T-helper 1 cell treated with Interleukin-12 subunit alpha and Interleukin-12 subunit beta and Interleukin-4 antibody, amounts not matched to agents 30 μg/mL and 1 μg/mL, for 36 hours (primary cell): ENCODE measurements at regions not wholly inside any gene's neighbourhood (a gene's known extent, or its start where the extent isn't known, plus 50 kb on each side); places are given as distances from the start of the nearest gene placed in this dataset.

Experiments used
- H3K27ac Mint-ChIP-seq: one replicate; pipeline ENCODE4 v1.8.0; 2021; ENCODE audit warnings: mild to moderate bottlenecking, mixed read lengths
- H3K27me3 Mint-ChIP-seq: one replicate; pipeline ENCODE4 v1.8.0; 2021; ENCODE audit warnings: low read depth, mixed read lengths
- H3K36me3 Mint-ChIP-seq: one replicate; pipeline ENCODE4 v1.8.0; 2021; ENCODE audit warnings: low read depth, mixed read lengths
- H3K4me1 Mint-ChIP-seq: one replicate; pipeline ENCODE4 v1.8.0; 2021; ENCODE audit warnings: low read depth, mixed read lengths
- H3K4me3 Mint-ChIP-seq: one replicate; pipeline ENCODE4 v1.8.0; 2021; ENCODE audit warnings: mild to moderate bottlenecking, moderate library complexity, mixed read lengths
- H3K9me3 Mint-ChIP-seq: one replicate; pipeline ENCODE4 v1.8.0; 2021; ENCODE audit warnings: mixed read lengths

DNA sequence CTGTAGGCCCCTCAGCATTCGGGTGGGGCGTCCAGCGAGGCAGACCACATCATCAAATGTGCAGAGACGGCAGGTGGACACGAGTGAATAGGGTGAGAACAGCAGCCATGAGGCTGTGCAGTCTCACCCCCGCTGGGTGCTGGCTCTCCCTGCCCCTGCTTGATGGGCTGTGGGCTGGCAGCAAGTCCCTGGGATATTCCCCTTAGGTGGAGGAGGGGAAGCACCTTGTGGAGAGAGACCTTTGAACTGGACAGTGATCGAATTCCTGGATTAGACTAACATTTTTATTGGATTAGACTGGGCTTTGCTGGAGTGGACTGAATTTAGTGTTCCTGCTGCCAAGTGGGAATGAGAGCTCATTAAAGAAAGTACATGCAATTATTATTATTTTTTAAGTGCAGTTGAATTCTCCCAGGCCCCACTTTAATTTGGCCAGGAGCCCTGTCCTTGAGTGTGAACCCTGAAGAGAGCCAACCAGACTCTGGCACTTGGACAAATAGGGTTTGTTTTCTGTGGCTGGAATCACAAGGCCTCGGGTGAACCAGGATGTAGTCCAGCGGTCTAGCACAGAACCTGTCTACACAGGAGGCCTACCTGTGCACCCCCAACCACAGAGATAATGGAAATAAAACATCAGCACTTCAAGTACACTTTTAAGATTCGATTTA lies 193.1 kb downstream of the ABHD5 start:
- Mint-ChIP-seq H3K4me3 (no peak overlapping the region), H3K27me3 (peaks cover 12% of the 10 kb centered on the region), H3K4me1 (no peaks in the 10 kb centered on the region), H3K9me3 (no peaks in the 10 kb centered on the region), H3K36me3 (no peaks in the 10 kb centered on the region), H3K27ac (no peak overlapping the region)

DNA sequence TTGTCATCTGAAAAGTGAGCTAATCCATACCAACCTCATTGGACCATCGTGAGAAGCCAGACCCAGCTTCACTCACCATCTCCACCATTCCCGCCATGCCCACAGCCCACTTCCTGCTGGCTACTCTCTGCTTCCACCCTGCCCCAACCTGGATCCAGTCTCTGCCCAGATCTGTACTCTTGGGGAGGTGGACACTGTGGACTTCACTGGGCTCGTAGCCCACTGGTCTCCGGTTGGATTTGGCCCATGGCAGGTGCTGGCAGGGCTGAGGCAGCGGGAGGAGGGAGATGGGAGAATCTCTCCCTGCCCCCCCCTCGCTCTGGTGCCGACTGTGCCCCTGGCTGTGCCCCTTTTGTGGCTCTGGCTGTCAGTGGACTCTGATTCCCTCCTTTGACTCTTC lies 193.8 kb downstream of the ABHD5 start:
- H3K27me3 Mint-ChIP-seq = peaks cover 6% of the 10 kb centered on the region
- no peaks in the 10 kb centered on the region for H3K4me1 Mint-ChIP-seq
- no peaks in the 10 kb centered on the region for H3K9me3 Mint-ChIP-seq
- no peak overlapping the region for H3K4me3 Mint-ChIP-seq
- H3K27ac Mint-ChIP-seq = no peak overlapping the region
- H3K36me3 Mint-ChIP-seq = no peaks in the 10 kb centered on the region

- H3K4me3 Mint-ChIP-seq = no peak overlapping the region
- no peaks in the 10 kb centered on the region for H3K36me3 Mint-ChIP-seq
- H3K27me3 Mint-ChIP-seq = peaks cover 11% of the 10 kb centered on the region
- H3K4me1 Mint-ChIP-seq = no peaks in the 10 kb centered on the region
- no peak overlapping the region for H3K27ac Mint-ChIP-seq
- H3K9me3 Mint-ChIP-seq = no peaks in the 10 kb centered on the region
Observed at GRCh38 chr3:43885908-43886618, 195.3 kb downstream of the ABHD5 start.

GRCh38 chr3:43892061-43892460 lies 201.3 kb downstream of the ABHD5 start:
- H3K9me3 Mint-ChIP-seq = no peaks in the 10 kb centered on the region
- no peaks in the 10 kb centered on the region for H3K4me1 Mint-ChIP-seq
- H3K27me3 Mint-ChIP-seq = peaks cover 52% of the 10 kb centered on the region
- no peaks in the 10 kb centered on the region for H3K36me3 Mint-ChIP-seq
- no peak overlapping the region for H3K27ac Mint-ChIP-seq
- H3K4me3 Mint-ChIP-seq = no peak overlapping the region

GRCh38 chr3:43892526-43892925 lies 201.8 kb downstream of the ABHD5 start:
- H3K27me3 Mint-ChIP-seq = peaks cover 49% of the 10 kb centered on the region

GRCh38 chr3:43893727-43894126 lies 203.0 kb downstream of the ABHD5 start:
- H3K4me3 Mint-ChIP-seq = peak overlapping the region; percentile 44

More at GRCh38 chr3:43892526-43892925, 201.8 kb downstream of the ABHD5 start:
- no peaks in the 10 kb centered on the region for H3K4me1 Mint-ChIP-seq
- H3K9me3 Mint-ChIP-seq = no peaks in the 10 kb centered on the region
- H3K36me3 Mint-ChIP-seq = no peaks in the 10 kb centered on the region
- no peak overlapping the region for H3K27ac Mint-ChIP-seq
- H3K4me3 Mint-ChIP-seq = no peak overlapping the region

DNA sequence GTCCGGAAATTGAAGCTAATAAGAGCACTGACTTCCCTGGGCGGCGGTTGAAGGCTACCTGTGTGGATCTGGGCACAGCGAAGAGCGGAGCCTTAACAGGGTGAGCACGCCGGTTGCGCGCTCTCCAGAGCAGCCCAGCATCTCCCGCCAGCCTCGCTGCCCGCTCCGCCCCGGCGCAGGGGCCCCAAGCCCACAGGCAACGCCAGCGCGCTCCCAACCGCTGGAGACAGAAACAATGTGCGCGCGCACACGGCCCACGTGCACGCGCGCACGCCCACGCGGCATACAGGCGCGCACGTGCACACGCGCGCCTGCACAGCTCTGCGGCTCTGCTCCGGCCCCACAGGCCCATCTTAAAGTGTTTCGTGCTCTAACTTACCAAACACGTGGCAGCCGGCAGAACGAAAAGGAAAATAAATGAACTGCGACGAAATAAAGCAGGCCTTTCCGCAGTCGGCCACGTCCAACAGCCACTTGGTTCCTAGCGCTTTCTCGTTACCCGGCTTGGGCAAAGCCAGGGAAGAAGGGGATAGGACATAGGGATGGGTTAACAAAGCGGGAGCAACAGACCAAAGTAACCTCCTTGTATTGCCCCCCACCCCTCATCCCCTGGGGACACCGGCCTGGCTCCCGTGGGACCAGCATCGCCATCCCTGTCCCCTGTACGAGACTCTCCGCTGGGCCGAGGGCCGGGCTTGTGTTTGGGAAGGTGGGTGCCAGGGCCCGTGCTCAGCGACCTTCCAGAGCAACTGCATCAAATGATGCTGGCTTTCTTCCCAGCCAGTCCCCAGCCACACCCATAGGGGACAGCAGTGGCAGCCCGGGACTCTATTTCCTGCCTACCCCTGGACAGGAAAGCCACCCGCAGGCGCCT lies 203.7 kb downstream of the ABHD5 start:
- no peak overlapping the region for H3K27ac Mint-ChIP-seq
- H3K9me3 Mint-ChIP-seq = no peaks in the 10 kb centered on the region
- H3K27me3 Mint-ChIP-seq = peaks cover 49% of the 10 kb centered on the region
- no peaks in the 10 kb centered on the region for H3K4me1 Mint-ChIP-seq
- H3K36me3 Mint-ChIP-seq = no peaks in the 10 kb centered on the region
- H3K4me3 Mint-ChIP-seq = peak overlapping the region; percentile 40

More at GRCh38 chr3:43893727-43894126, 203.0 kb downstream of the ABHD5 start:
- Mint-ChIP-seq H3K9me3 (no peaks in the 10 kb centered on the region), H3K36me3 (no peaks in the 10 kb centered on the region), H3K27me3 (peaks cover 47% of the 10 kb centered on the region), H3K27ac (no peak overlapping the region), H3K4me1 (no peaks in the 10 kb centered on the region)

GRCh38 chr3:43895573-43895972 lies 204.8 kb downstream of the ABHD5 start:
- Mint-ChIP-seq H3K4me1 (no peaks in the 10 kb centered on the region), H3K9me3 (no peaks in the 10 kb centered on the region), H3K27me3 (peaks cover 45% of the 10 kb centered on the region), H3K4me3 (no peak overlapping the region), H3K27ac (no peak overlapping the region), H3K36me3 (no peaks in the 10 kb centered on the region)

DNA sequence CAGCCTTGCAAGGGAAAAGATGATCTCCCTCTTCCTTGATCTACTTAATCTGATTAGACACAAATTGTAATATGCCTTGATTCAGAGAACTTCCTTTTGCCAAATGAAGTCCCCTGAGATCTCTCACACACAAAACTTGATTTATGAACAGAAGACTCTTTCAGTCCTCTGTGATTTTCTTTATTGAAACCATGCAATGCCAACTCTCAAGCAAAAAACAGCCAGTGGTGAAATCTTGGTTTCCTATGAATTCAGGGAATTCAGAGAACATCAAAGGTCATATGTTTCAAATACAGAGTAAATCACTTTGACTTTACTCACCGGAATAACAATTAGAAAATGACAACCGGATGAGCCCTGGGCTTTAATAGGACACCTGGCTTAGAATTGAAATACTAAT lies 211.7 kb downstream of the ABHD5 start:
- no peaks in the 10 kb centered on the region for H3K36me3 Mint-ChIP-seq
- peaks cover 10% of the 10 kb centered on the region for H3K27me3 Mint-ChIP-seq
- H3K4me3 Mint-ChIP-seq = no peak overlapping the region
- H3K4me1 Mint-ChIP-seq = no peaks in the 10 kb centered on the region
- no peaks in the 10 kb centered on the region for H3K9me3 Mint-ChIP-seq
- H3K27ac Mint-ChIP-seq = no peak overlapping the region

DNA sequence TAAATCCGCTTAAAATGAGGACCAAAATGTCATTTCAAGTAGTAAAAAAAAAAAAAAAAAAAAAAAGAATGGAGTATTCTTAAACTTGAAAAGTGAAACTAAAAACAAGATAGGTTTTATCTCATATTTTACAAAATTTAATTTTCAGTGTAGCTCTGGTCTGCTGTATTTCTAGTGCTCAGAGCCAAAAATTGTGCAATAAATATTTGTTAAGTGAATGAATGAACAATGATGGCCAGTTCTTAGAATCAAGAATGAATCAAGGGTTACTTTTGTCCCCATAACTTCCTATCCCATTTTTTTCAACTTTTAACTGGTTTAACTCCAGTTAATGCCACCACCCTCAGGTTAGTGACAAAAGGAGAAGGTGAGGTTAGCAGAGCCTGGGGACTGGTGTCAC lies 214.4 kb downstream of the ABHD5 start:
- Mint-ChIP-seq H3K27me3 (peaks cover 7% of the 10 kb centered on the region), H3K4me3 (no peak overlapping the region), H3K4me1 (no peaks in the 10 kb centered on the region), H3K27ac (no peak overlapping the region), H3K36me3 (no peaks in the 10 kb centered on the region), H3K9me3 (no peaks in the 10 kb centered on the region)

- H3K36me3 Mint-ChIP-seq = no peaks in the 10 kb centered on the region
- no peak overlapping the region for H3K4me3 Mint-ChIP-seq
- no peak overlapping the region for H3K27ac Mint-ChIP-seq
- H3K4me1 Mint-ChIP-seq = no peaks in the 10 kb centered on the region
- H3K27me3 Mint-ChIP-seq = peaks cover 7% of the 10 kb centered on the region
- H3K9me3 Mint-ChIP-seq = no peaks in the 10 kb centered on the region
Observed at GRCh38 chr3:43906849-43907507, 216.2 kb downstream of the ABHD5 start.

DNA sequence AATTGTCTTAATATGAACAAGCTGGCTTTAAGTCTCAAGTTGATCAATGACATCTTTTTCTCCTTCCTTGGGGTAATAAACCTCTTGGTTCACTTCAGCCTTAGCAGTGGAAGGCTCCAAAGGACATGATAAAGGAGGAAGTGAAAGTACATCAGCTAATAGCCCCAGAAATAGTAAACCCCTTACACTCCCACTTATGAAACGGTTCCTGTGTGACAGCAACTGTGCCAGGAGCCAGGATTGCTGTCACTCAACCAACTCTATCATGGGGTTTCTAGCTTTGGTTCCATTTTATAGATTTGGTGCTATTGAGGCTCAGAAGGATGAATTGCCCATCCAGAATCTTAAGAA lies 216.7 kb downstream of the ABHD5 start:
- no peaks in the 10 kb centered on the region for H3K9me3 Mint-ChIP-seq
- no peaks in the 10 kb centered on the region for H3K36me3 Mint-ChIP-seq
- no peaks in the 10 kb centered on the region for H3K4me1 Mint-ChIP-seq
- H3K27ac Mint-ChIP-seq = no peak overlapping the region
- H3K4me3 Mint-ChIP-seq = no peak overlapping the region
- H3K27me3 Mint-ChIP-seq = peaks cover 7% of the 10 kb centered on the region

GRCh38 chr3:43908456-43908855 lies 217.7 kb downstream of the ABHD5 start:
- no peak overlapping the region for H3K4me3 Mint-ChIP-seq
- H3K27ac Mint-ChIP-seq = no peak overlapping the region
- H3K4me1 Mint-ChIP-seq = no peaks in the 10 kb centered on the region
- H3K36me3 Mint-ChIP-seq = no peaks in the 10 kb centered on the region
- H3K9me3 Mint-ChIP-seq = no peaks in the 10 kb centered on the region
- peaks cover 10% of the 10 kb centered on the region for H3K27me3 Mint-ChIP-seq

- H3K27ac Mint-ChIP-seq = no peak overlapping the region
- H3K27me3 Mint-ChIP-seq = peaks cover 4% of the 10 kb centered on the region
- no peak overlapping the region for H3K4me3 Mint-ChIP-seq
- no peaks in the 10 kb centered on the region for H3K9me3 Mint-ChIP-seq
- no peaks in the 10 kb centered on the region for H3K4me1 Mint-ChIP-seq
- H3K36me3 Mint-ChIP-seq = no peaks in the 10 kb centered on the region
Observed at GRCh38 chr3:43909149-43909548, 218.4 kb downstream of the ABHD5 start.
